Endodermal cell (in vitro differentiated cells): ENCODE measurements at regions not wholly inside any gene's neighbourhood (a gene's known extent, or its start where the extent isn't known, plus 50 kb on each side); places are given as distances from the start of the nearest gene placed in this dataset.

ENCODE experiments used
- DNase-seq: peaks from one replicate; pipeline ENCODE4 v3.0.0-alpha.2; 2017
- H3K27ac ChIP-seq: 2 replicates; pipeline ENCODE4 v1.5.1; 2013; ENCODE audit warnings: mild to moderate bottlenecking, low read depth, low read length, moderate library complexity
- H3K27me3 ChIP-seq: 2 replicates; pipeline ENCODE4 v1.6.1; 2013; ENCODE audit warnings: mild to moderate bottlenecking, low read length, moderate library complexity; ENCODE audit not compliant: insufficient read depth, control insufficient read depth, poor library complexity, severe bottlenecking
- H3K36me3 ChIP-seq: 2 replicates; pipeline ENCODE4 v1.7.0; 2013; ENCODE audit warnings: mild to moderate bottlenecking, low read length, moderate library complexity; ENCODE audit not compliant: control insufficient read depth, insufficient read depth
- H3K4me1 ChIP-seq: one replicate; pipeline ENCODE4 v1.7.0; 2013; ENCODE audit warnings: low read length; ENCODE audit not compliant: control insufficient read depth, insufficient read depth
- H3K4me3 ChIP-seq: 2 replicates; pipeline ENCODE4 v1.5.1; 2013; ENCODE audit warnings: mild to moderate bottlenecking, low read length, moderate library complexity
- H3K9ac ChIP-seq: 2 replicates; pipeline ENCODE4 v1.6.1; 2013; ENCODE audit warnings: mild to moderate bottlenecking, low read length, moderate library complexity; ENCODE audit not compliant: poor library complexity, severe bottlenecking; ENCODE audit errors: extremely low read depth
- H3K9me3 ChIP-seq: 2 replicates; pipeline ENCODE4 v1.6.1; 2013; ENCODE audit warnings: mild to moderate bottlenecking, low read length, moderate library complexity; ENCODE audit not compliant: control insufficient read depth
- H3K27ac Mint-ChIP-seq: 2 replicates; pipeline ENCODE4 v1.8.0; 2020; ENCODE audit warnings: mixed read lengths
- H3K27me3 Mint-ChIP-seq: 2 replicates; pipeline ENCODE4 v1.8.0; 2021; ENCODE audit warnings: mild to moderate bottlenecking, mixed read lengths; ENCODE audit not compliant: insufficient read depth
- H3K36me3 Mint-ChIP-seq: 2 replicates; pipeline ENCODE4 v1.8.0; 2020; ENCODE audit warnings: low read depth, mixed read lengths
- H3K4me1 Mint-ChIP-seq: 2 replicates; pipeline ENCODE4 v1.8.0; 2020; ENCODE audit warnings: mixed read lengths
- H3K4me3 Mint-ChIP-seq: 2 replicates; pipeline ENCODE4 v1.8.0; 2020; ENCODE audit warnings: mild to moderate bottlenecking, moderate library complexity, mixed read lengths
- H3K9me3 Mint-ChIP-seq: 2 replicates; pipeline ENCODE4 v1.8.0; 2020; ENCODE audit warnings: mild to moderate bottlenecking, mixed read lengths
- WGBS, 2 experiments: methylation state at CpG; one replicate each; pipeline versions ENCODE4 v1.1.5 to v1.1.7; 2013; ENCODE audit warnings: missing lambda C conversion rate in 2 of 2, mixed read lengths in 1 of 2; ENCODE audit not compliant: insufficient coverage in 1 of 2, insufficient read length in 1 of 2; 5-methylcytosine and 5-hydroxymethylcytosine counted together
- TF ChIP-seq, protein P1 (sequence below): fragments of 200-600 bp; sonication (generic); conservative IDR thresholded peaks from 2 replicates; pipeline ENCODE4 v1.5.0; 2021; ENCODE audit warnings: antibody characterized with exemption, mild to moderate bottlenecking

DNA sequence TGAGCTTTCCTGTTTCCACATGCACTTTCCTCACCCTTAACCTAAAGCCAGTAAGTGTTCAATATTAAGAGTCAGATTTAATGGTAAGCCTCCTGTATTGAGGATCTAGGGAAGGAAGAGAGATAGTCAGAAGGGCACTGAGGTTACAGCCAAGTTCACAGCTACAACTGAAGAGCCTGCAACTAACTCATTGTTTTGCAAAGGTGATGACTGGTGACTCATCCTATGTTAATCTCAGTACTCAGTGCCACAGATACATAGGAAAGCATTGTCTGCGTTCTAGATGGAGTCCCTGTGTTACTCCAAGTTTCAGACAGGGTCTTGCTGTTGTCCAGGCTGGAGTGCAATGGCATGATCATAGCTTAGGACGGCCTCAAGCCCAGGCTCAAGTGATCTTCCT, 157.0 kb upstream of the RBM19 start:
- Mint-ChIP-seq H3K27me3 (peaks cover 20% of the 10 kb centered on the region), H3K9me3 (no peaks in the 10 kb centered on the region), H3K36me3 (no peaks in the 10 kb centered on the region), H3K4me3 (no peak overlapping the region), H3K27ac (peak overlapping the region; percentile 32), H3K4me1 (peaks cover 4% of the 10 kb centered on the region)
- H3K27ac ChIP-seq: no peak overlapping the region
- no peaks in the 10 kb centered on the region for H3K4me1 ChIP-seq
- H3K27me3 ChIP-seq: peaks cover 24% of the 10 kb centered on the region
- no peaks in the 10 kb centered on the region for H3K9me3 ChIP-seq
- no peak overlapping the region for H3K9ac ChIP-seq
- no peaks in the 10 kb centered on the region for H3K36me3 ChIP-seq
- DNase-seq: peak; percentile 61
- no peak overlapping the region for H3K4me3 ChIP-seq
- TF ChIP-seq, protein P1, sequence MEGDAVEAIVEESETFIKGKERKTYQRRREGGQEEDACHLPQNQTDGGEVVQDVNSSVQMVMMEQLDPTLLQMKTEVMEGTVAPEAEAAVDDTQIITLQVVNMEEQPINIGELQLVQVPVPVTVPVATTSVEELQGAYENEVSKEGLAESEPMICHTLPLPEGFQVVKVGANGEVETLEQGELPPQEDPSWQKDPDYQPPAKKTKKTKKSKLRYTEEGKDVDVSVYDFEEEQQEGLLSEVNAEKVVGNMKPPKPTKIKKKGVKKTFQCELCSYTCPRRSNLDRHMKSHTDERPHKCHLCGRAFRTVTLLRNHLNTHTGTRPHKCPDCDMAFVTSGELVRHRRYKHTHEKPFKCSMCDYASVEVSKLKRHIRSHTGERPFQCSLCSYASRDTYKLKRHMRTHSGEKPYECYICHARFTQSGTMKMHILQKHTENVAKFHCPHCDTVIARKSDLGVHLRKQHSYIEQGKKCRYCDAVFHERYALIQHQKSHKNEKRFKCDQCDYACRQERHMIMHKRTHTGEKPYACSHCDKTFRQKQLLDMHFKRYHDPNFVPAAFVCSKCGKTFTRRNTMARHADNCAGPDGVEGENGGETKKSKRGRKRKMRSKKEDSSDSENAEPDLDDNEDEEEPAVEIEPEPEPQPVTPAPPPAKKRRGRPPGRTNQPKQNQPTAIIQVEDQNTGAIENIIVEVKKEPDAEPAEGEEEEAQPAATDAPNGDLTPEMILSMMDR: no peak
- 59 to 63% methylated on average over 2 of the region's 2 CpGs for WGBS, 2 experiments

DNA sequence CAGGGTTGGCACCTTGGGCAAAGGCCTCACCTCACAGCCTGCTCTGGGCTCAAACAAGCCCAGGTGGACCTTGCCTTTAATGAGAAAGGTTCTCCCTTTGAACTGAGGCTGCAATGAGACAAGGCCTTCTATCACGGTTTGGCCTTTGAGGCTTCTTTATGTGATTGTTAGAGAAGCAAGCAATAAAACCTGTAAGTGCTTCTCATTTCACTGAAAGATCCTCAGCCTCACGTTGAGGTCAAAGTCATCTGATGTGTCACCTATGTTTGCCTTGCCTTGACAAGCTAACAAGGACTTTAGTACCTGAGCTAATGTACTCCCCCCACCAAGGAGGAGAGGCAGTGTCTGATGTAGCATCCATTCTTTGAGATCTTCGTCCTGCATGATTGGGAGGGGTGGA, 155.9 kb upstream of the RBM19 start:
- Mint-ChIP-seq H3K4me3 (no peak overlapping the region), H3K4me1 (peaks cover 4% of the 10 kb centered on the region), H3K9me3 (no peaks in the 10 kb centered on the region), H3K27ac (no peak overlapping the region), H3K27me3 (peaks cover 11% of the 10 kb centered on the region), H3K36me3 (no peaks in the 10 kb centered on the region)
- TF ChIP-seq, protein P1: no peak
- H3K9me3 ChIP-seq: no peaks in the 10 kb centered on the region
- H3K9ac ChIP-seq: no peak overlapping the region
- DNase-seq: no peak
- no peaks in the 10 kb centered on the region for H3K36me3 ChIP-seq
- WGBS, 2 experiments: 86 to 95% methylated on average over 1 to 3 of the region's 3 CpGs
- H3K27me3 ChIP-seq: peaks cover 20% of the 10 kb centered on the region
- no peaks in the 10 kb centered on the region for H3K4me1 ChIP-seq
- no peak overlapping the region for H3K27ac ChIP-seq
- no peak overlapping the region for H3K4me3 ChIP-seq

DNA sequence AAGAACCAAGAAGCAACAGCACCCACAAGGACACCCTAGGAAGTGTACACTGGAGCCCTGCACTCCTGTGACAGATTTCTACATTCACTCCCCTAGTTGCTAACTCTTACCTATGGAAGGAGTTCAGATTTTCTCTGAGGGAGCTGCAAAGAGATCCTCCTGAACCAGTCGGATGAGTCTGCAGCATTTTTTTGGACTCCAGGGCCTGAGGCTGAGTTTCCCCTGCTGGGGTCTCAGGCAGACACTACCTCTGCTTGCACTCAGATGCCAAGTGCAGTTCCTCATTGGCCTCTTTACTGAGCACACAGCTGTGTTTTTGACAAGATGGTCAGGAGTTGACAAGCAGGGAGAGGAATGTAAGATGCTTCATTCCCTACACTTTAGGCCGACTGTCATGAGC, 153.2 kb upstream of the RBM19 start:
- H3K4me1 ChIP-seq: no peaks in the 10 kb centered on the region
- H3K9me3 Mint-ChIP-seq: peaks cover 2% of the 10 kb centered on the region
- 83 to 92% methylated on average over 2 of the region's 2 CpGs for WGBS, 2 experiments

More for the DNA sequence above, 153.2 kb upstream of the RBM19 start:
- Mint-ChIP-seq H3K27me3 (peaks cover 20% of the 10 kb centered on the region), H3K27ac (no peak overlapping the region), H3K36me3 (no peaks in the 10 kb centered on the region), H3K4me3 (no peak overlapping the region), H3K4me1 (peaks cover 4% of the 10 kb centered on the region)
- Histone ChIP-seq H3K27ac (no peak overlapping the region), H3K27me3 (peaks cover 8% of the 10 kb centered on the region), H3K9me3 (no peaks in the 10 kb centered on the region), H3K4me3 (no peak overlapping the region), H3K9ac (no peak overlapping the region), H3K36me3 (no peaks in the 10 kb centered on the region)
- TF ChIP-seq, protein P1: no peak
- no peak for DNase-seq
